DLD1 (cell line): ENCODE measurements at regions not wholly inside any gene's neighbourhood (a gene's known extent, or its start where the extent isn't known, plus 50 kb on each side); places are given as distances from the start of the nearest gene placed in this dataset.
"Not testable (repeated sequence)": the region's sequence is repeated elsewhere in the genome, so short reads cannot be mapped to it uniquely, and the experiment has no call there.

Experiments
- in situ Hi-C: cut with HindIII; loops from 2 replicates; pipeline ENCODE4 v1.10.0; 2017; ENCODE audit warnings: low sequenced_read_pairs

GRCh38 chr2:55811048-55811447 lies 112.5 kb downstream of the EFEMP1 start:
- in situ Hi-C loops: no loop called here

DNA sequence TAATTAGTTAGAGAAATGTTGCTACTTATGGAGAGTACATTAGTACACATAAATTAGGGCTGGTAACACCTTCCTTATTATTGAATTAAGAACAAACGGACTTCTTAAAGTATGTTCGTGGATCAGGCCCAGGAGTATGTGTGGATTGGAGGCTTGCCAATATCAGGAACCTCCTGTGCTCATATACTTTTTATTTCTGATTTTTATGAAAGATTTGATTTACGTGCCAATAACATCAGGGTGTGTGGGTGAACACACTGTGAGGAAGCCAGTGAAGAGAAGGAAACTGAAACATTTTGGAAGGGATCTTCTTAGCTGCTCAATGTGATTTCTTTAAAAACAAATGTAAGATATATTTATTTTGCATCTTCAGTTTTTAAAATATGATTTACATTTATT lies 113.0 kb downstream of the EFEMP1 start:
- in situ Hi-C loops: no loop called here

GRCh38 chr2:55809875-55810621 lies 113.5 kb downstream of the EFEMP1 start:
- in situ Hi-C loops: no loop called here

DNA sequence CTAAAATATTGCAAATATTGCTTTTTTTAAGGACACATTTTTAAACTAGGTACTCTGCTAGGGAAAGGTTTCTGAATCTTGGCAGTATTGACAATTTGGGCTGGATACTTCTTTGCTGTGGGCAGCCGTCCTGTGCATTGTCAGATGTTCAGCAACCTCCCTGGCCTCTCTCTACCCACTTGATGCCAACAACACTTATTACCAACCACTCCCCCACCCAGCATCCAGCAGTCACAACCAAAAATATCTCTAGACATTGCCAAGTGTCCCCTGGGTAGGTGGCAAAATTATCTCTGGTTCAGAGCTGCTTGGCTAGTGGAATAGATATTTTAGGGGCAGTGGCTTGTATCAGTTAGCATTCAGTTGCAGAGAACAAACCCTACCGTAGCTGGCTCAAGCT lies 114.3 kb upstream of the PNPT1 start:
- in situ Hi-C loops: no loop called here

- in situ Hi-C loops: no loop called here
Observed at GRCh38 chr2:55805686-55806085, 112.0 kb upstream of the PNPT1 start.

- in situ Hi-C loops: no loop called here
Observed at GRCh38 chr2:55804535-55804934, 110.9 kb upstream of the PNPT1 start.

- in situ Hi-C loops: no loop called here
Observed at GRCh38 chr2:55802067-55802466, 108.4 kb upstream of the PNPT1 start.

DNA sequence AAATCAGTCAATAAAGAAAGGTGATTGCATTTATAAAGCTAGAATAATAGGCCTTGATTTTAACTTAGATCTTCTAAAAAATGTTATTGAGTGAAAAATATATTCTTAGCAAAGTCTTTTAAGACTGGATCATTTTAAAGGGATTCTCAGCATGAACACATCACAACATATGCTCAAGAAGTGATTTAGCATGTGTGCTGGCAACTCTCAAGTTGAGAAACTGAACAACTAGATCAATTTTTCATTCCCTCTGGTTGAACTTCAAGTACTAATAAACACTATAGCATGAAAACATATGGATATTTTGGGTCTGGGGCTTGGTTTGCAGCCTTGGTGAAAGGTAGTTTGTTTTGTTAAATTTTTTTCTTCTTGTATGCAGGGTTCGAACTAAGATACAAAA lies 107.8 kb upstream of the PNPT1 start:
- in situ Hi-C loops: no loop called here

DNA sequence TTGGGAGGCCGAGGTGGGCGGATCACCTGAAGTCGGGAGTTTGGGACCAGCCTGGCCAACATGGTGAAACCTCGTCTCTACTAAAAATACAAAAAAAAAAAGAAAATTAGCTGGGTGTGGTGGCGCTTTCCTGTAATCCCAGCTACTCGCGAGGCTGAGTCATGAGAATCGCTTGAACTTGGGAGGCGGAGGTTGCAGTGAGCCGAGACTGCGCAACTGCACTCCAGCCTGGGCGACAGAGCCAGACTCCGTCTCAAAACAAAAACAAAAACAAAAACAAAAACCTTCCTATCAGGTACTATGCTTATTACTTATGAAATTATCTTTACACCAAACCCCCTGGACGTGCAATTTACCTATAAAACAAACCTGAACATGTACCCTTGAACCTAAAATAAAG lies 106.0 kb upstream of the PNPT1 start:
- in situ Hi-C loops: not testable (repeated sequence)

DNA sequence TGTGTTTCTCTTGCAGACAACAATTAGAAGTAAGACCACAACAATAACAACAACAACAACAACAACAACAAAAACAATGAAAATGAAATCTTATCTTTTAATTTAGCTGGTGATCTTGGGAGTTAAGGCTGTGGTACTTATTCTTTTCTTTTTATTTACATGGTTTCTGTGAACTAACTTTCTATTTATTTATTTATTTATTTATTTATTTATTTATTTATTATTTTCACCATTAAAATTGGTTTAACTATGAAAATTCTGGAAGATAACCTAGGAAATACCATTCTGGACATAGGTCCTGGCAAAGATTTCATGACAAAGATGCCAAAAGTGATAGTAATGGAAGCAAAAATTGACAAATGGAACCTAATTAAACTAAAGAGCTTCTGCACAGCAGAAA lies 102.5 kb upstream of the PNPT1 start:
- in situ Hi-C loops: no loop called here

GRCh38 chr2:55793602-55794001 lies 100.0 kb upstream of the PNPT1 start:
- in situ Hi-C loops: not testable (repeated sequence)

- in situ Hi-C loops: no loop called here
Observed at GRCh38 chr2:55786280-55786679, 92.6 kb upstream of the PNPT1 start.

DNA sequence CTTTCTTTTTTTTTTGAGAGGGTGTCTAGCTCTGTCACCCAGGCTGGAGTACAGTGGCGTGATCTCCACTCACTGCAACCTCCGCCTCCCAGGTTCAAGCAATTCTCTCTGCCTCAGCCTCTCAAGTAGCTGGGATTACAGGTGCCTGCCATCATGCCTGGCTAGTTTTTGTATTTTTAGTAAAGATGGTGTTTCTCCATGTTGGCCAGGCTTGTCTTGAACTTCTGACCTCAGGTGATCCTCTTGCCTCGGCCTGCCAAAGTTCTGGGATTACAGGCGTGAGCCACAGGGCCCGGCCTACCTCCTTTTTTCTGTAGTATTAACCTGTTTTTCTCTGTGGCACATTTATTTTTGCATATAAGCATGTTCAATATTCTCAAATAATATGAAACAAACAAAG lies 90.1 kb upstream of the PNPT1 start:
- in situ Hi-C loops: loop anchor here (5.0 kb wide), 1 partner anchor 81 kb away; no protein-coding TSS in a partner anchor

DNA sequence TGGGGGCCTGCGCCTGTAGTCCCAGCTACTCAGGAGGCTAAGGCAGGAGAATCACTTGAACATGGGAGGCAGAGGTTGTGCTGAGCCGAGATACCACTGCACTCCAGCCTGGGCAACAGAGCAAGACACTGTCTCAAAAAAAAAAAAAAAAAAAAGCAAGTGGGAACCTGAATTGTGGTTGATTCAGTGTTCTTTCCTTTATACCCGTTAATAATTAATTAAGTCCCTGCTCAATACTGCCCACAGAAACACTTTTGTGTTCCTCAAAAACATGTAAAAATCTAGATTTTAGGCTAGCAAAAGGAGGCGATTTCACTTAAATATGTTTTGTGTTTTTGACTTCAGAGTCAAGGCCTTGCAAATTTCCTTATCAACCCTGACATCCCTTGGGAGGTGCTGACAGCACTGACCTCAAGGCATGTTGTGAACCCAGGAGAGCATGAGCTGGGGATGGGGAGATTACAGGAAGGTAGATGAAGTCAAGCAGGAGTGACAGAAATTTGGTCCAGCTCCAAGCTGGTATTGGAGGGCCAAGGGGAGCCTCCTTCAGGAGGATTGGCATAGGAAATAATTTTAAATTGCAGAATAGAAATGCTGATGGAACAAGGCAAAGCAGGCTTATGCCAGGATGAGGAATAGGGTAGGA lies 89.0 kb upstream of the PNPT1 start:
- in situ Hi-C loops: loop anchor here (5.0 kb wide), 1 partner anchor 80 kb away; no protein-coding TSS in a partner anchor

DNA sequence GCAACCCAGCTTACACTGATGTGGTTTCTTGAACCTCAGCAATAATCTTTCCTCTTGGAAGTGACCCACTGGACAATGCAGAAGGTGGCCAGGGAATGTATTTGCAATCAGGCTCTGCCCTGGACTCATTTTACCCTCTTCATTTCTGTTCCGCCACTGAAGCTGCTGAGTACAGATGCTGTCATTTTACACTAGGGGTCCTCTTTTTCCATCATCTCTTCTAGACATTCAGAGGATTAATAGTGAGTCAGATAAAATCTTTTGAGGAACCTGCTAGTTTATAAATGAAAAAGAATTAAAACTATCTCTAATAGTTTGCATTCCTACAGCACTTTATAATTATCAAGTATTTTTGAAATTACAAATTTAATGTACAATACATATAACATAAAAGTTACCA lies 87.9 kb upstream of the PNPT1 start:
- in situ Hi-C loops: loop anchor here (5.0 kb wide), 1 partner anchor 79 kb away; no protein-coding TSS in a partner anchor

DNA sequence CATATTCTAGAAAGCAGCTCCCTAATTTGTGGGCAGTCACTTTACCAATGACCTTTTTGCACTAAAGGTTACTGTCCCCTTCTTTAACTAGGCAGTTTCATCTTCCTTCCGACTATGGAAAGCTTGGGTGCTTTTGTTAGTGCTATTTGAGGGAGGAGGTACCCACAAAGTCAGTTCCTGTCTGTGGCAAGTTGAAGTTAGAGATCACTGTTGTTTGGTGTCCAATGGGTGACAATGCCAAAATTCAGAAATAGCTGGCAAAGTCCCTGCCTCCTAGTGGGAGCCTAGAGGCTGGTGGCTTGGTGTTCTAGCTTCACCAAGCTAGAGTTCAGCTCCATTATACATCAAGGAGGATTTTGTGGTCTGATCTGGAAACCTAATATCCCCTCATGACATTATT lies 87.1 kb upstream of the PNPT1 start:
- in situ Hi-C loops: loop anchor here (5.0 kb wide), 1 partner anchor 78 kb away; no protein-coding TSS in a partner anchor

DNA sequence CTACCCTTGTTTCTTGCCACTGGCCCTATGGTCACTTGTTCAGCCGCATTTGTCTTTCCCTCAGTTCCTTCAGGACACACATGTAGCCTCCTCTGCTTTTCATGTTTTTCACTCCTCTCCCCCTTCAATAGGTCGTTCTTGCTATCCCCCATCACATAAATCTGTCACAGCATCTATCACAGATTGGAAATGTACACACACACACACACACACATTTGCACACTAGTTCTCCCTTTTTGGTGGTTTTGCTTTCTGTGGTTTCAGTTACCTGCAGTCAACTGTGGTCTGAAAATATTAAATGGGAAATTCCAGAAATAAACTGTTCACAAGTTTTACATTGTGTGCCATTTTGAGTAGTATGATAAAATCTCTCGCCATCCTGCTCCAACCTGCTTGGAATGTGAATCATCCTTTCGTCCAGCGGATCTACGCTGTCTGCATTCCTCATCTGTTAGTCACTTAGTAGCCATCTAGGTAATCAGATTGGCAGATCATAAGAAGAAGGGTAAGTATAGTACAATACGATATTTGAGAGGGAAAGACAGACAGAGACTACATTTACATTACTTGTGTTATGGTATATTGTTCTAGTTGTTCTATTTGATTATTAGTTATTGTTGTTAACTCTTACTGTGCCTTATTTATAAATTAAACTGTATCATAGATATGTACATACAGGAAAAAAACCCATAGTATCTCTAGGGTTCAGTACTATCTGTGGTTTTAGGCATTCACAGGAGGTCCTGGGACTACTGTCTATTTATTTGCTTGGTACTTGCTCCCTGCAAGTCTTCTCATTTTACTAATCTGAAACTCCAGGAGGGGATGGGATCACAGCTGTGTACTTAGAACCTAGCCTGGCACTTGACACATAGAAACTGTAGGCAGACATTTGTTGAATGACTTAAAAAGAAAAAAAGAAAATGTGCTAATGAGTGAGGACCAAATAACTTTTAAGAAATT lies 86.1 kb upstream of the PNPT1 start:
- in situ Hi-C loops: loop anchor here (5.0 kb wide), 1 partner anchor 77 kb away; no protein-coding TSS in a partner anchor

- in situ Hi-C loops: no loop called here
Observed at GRCh38 chr2:55776966-55777365, 83.3 kb upstream of the PNPT1 start.

DNA sequence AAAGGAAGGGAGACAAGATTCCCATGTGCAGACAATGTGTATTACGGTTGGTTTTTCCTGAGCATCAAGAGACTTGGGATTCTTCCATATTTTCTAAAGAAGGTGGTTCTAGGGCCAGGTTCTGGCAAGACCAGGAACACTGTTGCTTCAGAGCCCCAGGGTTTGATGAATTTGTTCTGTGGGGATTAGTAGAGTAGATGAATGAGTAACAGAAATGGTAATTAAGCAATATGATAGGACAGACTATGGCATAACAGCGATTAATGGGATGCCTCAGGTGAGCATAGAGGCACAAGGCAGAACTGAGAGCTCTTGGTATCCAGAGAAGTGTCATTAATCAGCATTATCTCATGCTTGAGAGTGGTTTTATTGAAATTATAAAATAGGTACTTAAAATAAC lies 82.8 kb upstream of the PNPT1 start:
- in situ Hi-C loops: no loop called here

DNA sequence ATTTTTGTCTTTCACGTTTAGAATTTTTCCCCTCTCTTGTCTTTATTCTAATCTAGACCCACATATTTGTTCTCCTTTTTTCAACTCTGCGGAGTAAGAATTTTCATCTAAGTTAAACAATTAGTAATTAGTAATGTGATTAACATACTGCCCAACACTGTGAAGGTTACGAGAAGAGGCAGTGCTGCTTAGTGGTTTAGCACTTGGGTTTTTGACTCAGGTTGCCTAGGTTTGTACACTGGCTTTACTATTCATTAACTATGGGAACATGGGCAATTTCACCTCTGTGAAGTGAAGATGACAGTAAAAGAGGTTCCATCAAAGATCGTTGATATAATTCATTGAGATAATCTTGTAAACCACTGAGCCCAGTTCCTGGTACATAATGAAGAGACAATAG lies 82.2 kb upstream of the PNPT1 start:
- in situ Hi-C loops: no loop called here

- in situ Hi-C loops: not testable (repeated sequence)
Observed at GRCh38 chr2:55773651-55774050, 80.0 kb upstream of the PNPT1 start.
